NCI-H748 treated with DMSO at 0.1 percent for 48 hours (cell line): ENCODE measurements at regions not wholly inside any gene's neighbourhood (a gene's known extent, or its start where the extent isn't known, plus 50 kb on each side); places are given as distances from the start of the nearest gene placed in this dataset.
A peak's percentile ranks its signal among the peaks of the same experiment; 100 is the strongest.
"Not testable (repeated sequence)": the region's sequence is repeated elsewhere in the genome, so short reads cannot be mapped to it uniquely, and the experiment has no call there.

ENCODE experiments used
- DNase-seq: peaks from one replicate; lab custom pipeline; 2025; lab: John Stamatoyannopoulos, UW

DNA sequence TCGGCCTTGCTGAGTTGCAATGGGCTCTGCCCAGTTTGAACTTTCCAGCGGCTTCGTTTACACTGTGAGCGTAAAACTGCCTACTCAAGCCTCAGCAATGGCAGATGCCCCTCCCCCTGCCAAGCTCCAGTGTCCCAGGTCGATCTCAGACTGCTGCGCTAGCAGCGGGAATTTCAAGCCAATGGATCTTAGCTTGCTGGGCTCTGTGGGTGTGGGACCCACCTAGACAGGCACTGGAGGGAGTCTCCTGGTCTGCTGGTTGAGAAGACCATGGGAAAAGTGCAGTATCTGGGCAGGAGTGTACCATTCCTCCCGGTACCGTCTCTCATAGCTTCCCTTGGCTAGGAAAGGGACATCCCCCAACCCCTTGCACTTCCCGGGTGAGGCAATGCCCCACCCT is 88.2 kb downstream of the KLHL28 start:
- no peak for DNase-seq

DNA sequence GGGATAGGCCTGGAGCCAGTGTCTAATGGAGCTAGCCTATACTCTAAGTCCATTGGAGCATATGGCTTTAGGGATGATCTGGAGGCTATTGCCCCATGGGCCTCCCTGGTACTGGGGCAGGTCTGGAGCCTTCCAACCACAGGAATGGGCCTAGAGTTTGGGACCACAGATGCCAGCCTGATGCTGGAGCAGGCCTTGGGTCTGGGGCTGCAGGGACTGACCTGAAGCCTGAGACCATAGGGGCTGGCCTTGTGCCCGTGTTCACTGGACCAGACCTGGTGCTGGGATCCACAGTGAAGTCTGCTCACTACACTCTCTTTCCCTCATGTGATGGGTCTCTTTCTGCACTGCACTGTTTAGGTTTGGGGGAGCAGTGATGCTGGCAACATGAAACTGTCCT is 95.0 kb downstream of the KLHL28 start:
- no peak for DNase-seq

DNA sequence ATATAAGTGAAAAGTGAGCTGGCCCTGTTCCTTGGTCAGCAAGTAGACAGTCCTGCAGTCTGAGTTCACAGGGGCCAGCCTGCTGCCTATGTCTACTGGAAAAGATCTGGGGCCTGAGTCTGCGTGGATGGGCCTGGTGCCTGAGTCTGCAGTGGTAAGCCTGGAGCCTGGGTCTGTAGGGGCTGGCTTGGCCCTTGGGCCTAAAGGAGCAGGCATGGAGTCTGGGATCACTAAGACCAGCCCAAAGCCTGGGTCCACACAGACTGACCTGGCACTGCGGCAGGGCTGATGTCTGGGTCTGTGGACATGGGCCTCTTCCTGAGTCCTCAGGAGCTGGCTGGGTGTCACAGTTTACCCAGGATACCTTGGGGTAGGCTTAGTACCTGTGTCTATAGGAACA is 95.4 kb downstream of the KLHL28 start:
- no peak for DNase-seq

DNA sequence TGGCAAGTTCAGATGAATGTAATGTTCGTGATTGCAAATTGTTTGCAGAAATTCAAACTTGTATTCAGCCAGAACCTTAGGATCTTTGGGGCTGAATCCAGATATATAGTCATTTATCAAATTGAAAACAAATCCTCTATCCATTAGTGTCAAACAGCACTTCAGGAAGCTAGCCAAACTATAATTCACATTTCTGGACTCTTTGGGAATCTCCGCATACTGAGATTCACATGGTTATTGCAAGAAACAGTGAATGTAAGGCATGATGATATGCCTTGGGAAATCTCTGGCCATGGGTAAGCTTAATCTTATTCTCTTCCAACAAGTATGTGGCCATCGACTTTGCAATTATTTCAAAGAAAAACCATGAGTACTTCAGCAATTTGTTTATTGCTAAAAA is 98.5 kb downstream of the KLHL28 start:
- DNase-seq: no peak

DNA sequence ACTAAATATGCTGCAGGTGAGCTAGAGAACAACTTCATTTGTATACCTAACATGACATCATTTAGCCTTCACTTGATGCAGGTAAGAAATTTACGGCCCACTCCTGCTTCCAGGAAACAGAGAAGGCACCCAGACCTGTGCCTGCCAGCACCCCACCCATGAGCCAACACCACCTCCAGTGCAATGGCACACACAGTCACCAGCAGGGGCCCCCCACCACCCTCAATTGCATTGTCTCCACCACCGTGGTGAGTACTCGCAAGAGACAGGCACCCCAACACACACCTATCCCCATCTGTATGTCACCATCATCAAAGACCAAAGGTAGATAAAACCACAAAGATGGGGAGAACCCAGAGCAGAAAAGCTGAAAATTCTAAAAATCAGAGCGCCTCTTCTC is 107.6 kb downstream of the KLHL28 start:
- no peak for DNase-seq

DNA sequence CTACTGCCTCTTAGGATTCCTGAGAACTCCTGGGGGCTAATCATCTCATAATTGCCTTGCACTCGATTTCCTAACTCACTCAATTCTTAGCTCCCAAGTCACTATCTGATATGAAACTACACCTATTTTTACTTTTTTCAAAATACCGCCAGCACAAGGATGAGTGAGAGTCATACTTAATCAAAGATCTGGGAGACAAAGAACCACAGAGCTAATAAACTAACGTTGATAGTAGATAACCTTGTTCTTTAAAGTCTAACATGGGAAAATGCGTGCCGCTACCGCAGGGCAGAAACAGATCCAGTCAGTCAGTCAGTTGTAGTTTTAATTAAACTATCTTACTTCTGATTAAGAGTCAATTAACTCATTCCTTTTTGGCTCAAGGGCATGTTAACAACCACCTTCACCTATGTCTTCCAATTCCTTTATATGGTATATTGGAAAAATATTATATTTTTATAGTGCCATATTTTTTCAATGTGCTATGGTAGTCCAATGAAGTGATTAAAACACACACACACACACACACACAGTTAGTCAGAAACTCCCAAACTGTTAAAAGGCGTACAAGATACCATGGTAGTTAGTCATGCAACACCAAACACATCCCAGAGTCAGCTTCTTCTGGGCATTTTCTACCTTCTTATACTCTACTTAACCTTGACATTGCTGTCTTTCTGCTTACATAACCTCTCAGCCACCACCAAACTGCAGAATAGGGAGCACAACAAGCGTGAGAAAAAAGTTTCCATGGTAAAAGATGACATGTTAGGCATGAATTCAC is 114.0 kb downstream of the KLHL28 start:
- DNase-seq: no peak

DNA sequence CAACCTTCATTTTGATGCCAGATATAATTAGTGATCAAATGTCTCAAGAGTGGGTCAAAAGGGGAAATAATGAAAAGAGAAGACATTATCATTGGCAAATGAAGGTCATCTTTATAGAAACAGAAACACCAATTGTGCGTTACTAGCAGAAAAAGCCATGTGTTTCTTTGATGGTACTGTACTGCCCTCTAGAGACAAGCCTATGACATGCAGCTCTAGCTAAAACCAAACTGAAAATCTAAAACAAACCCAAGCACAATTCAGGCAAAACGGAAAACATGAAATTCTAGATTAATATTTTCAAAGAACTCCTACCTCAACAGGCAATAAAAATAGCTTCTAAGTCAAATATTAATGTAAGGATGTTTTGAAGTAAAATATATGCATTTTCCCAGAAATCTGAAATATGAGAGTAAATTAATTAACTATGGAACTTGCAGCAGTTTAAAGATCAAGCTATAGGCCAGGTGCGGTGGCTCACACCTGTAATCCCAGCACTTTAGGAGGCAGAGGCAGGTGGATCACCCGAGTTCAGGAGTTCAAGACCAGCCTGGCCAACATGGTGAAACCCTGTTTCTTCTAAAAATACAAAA is 115.4 kb downstream of the KLHL28 start:
- peak; percentile 47 for DNase-seq

DNA sequence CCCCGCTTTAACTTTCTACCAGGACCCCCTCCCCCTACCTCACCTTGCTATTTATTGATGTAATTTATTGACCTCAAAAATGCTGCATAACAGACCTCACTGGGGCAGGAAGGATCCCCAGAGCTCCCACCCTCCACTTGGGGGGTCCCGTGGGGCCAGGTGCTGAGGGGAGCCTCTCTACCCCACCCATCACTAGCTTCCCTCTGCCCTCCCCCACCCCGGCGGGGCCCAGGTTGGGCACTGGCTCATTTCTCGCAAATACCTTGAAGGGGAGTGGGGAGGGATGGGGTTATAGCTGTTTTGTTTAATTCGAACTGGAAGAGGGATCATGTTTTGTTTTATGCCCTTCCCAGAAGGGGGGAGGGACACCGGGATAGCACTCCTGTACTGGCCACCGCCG is 125.8 kb downstream of the KLHL28 start:
- not testable (repeated sequence) for DNase-seq

DNA sequence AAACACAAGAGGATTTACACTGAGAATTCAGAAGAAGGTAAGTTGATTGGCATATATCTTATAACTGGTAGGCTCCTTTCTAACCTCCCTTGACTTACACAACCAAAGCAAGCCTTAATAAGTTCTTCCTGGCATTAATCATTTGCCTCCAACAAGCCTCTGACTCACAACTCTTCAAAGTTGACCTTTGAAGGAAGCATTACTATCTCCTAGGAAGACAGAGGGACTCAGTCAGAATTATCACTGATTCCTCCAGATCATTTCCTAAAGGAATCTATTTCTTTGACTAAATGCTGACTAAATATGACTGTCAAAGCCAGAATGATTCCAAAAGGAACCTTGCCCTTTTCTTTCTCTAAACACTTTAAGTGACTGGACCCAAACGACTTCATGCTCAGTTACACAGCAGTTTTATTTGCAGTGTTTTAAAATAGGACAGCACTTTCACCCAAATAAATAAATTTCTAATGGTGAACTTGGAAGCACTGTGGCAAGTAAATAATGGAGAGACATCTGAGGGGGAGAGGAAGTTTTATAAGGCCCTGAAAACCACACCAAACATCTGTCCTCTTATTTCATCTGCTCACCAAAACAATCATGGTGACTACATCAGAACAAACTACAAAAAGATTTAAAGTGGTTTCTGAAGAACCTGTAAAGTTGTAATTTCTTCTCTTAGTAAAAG is 128.2 kb downstream of the KLHL28 start:
- DNase-seq: no peak

DNA sequence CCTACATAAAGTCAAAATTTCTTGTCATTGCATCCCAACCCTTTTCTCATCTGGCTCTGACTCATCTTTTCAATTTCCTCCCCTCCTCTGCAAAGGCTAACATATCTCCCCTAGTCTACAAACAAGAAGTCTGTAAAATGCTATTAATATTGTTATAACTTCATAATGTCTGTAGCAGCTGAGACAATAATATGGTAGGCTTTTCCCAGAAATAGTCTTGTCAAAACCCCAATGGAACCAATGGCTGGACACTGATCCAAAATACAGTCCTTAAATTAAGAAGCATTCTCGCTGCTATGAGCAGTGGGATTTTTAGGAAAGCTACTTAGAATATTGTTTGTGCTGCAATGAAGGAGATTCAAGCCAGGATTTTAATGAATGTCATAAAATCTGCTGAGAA is 131.4 kb downstream of the KLHL28 start:
- no peak for DNase-seq

DNA sequence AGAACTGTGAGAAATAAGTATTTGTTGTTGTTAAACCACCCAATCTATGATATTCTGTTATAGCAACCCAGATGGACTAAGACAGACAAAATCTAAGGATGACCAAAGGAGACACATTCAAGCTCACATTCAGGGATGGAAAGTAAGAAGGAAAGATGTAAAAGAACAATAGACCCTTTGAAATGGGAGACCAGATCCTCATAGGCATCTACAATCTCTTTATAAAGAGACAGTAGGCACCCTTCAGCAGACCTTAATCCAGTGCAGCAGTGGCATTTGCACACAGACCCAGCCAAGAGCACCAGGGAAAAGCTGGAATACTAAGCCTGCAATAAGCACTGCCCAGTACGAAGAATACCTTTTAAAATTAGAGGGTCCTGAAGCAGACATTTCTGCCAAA is 132.7 kb downstream of the KLHL28 start:
- no peak for DNase-seq

DNA sequence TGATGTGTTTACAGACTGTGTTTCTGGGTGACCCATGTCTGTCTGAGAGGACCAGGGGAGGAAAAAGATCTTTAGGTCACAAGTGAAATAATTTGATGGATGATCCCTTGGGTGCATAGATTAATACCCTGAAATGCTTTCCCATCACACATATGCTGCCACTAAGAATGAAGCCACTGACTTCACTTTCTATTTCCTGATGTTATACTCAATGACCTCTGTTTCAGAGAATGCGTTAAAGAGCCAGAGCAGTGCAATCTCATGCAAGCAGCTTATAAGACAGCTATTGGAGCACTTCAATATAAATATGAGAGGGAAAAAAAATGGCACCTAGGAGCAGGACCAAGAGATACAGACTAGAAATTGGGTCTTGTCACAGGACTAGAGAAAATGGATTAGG is 133.7 kb downstream of the KLHL28 start:
- no peak for DNase-seq

DNA sequence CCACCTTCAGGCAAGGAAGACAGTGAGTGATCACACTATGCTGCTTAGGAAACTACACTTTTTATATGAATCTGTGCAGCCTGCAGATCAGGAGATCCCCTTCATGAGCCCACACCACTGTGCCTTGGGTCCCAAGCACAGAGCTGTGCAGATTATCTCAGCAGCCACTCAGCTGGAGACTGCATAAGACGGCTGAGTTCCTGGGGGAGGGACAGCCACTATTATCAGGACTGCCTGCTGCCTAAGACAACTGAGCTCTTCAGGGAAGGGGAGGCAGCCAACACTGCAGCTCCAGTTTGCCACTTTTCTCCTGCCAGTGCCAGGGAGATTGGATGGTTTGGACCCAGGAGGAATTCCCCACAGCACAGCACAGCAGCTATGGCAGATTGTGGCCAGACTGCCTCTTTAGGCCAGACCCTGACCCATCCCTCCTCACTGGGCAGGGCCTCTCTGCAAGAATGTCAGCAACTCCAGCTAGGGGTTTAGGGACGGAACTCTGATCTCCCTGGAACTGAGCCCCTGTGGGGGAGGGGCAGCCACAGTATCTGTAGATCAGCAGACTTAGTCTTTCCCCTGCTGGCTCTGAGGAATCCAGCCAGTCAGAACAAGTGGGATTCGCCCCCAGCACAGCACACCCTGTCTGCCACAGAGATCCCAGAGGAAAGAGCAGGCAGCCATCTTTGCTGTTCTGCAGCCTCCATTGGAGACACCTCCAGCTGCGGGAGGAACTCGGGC is 141.3 kb downstream of the KLHL28 start:
- DNase-seq: no peak

DNA sequence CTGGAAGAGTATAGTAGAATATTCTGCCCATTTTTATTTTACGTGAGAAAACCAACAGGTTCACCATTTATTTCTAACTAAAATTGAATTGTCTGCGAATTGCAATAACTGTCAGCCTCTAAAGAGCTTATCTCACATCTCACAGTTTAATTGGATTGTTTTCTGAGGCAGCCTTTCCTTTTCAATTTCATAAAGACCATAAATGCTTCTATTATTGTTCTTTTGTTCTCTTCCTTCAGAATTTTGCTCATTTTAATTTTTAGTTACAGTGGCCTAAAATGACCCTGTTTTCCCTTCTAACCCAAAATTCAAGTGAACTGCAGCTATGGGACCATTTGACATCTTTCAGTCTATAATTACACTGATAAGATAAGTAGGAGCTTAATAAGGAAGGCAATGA is 147.6 kb downstream of the KLHL28 start:
- DNase-seq: no peak

DNA sequence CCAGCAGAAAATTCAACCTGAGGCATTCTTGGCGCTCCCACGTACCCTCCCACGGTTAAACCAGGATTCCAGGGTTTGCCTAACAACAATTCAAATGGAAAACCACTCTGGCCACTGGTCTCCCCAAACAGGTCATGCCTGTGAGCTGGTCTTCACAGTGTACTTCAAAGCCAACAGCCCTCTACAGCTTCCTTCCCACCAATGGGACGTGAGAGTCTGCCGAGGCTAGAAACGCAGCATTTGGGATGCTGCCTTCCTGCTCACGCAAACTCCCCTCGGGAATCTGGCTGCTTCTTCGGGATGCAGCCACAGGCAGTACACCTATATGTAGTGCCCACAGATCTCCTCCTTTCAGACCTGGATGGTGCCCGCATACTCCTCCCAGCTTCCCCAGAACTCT is 149.1 kb downstream of the KLHL28 start:
- DNase-seq: no peak

DNA sequence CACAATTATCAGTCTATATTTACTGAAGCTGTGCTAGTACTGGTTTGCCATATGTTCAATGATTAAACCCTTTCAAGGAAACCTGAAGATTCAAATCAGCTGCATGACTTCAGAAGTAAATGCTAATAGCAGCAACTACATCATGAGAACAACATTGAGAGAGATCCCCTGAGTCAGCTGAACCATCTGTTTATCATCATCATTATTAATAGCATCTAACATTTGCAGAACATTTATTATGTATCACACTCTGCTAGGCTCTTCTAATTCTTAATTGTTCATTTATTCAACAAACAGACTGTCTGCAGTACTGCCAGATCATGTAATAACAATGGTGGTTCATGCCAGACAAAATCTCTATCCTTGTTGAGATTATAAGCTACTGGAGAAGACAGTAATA is 157.4 kb downstream of the KLHL28 start:
- DNase-seq: no peak

DNA sequence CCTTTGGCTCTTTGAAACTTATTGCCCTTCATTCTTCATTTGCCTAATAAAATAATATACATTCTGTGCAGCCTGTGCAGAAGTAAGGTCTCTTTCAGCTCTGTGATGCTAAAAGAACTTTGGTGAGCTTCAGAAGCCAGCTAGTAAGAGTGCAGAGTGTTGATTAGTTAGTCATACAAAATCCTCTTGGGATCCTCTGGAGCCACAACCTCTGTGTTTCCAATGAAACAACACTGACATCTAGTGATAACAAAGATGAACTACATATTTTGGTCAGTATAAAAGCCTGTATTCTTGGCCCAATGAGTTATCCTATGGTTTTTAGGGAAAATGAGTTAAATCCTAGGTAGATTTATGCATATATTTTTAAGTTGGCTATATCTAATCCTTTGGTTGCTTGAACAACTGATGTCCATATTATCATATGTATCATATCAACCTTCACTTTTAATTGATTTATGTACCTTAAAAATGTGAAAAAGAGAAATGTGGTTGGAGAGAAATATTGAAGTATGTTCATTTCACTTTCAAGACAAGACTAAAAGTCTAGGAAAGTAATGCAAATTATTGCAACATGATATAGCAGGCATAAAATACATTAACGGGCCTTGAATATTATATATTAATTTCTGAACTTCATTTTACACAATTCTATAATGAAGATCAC is 158.4 kb downstream of the KLHL28 start:
- DNase-seq: peak; percentile 83

DNA sequence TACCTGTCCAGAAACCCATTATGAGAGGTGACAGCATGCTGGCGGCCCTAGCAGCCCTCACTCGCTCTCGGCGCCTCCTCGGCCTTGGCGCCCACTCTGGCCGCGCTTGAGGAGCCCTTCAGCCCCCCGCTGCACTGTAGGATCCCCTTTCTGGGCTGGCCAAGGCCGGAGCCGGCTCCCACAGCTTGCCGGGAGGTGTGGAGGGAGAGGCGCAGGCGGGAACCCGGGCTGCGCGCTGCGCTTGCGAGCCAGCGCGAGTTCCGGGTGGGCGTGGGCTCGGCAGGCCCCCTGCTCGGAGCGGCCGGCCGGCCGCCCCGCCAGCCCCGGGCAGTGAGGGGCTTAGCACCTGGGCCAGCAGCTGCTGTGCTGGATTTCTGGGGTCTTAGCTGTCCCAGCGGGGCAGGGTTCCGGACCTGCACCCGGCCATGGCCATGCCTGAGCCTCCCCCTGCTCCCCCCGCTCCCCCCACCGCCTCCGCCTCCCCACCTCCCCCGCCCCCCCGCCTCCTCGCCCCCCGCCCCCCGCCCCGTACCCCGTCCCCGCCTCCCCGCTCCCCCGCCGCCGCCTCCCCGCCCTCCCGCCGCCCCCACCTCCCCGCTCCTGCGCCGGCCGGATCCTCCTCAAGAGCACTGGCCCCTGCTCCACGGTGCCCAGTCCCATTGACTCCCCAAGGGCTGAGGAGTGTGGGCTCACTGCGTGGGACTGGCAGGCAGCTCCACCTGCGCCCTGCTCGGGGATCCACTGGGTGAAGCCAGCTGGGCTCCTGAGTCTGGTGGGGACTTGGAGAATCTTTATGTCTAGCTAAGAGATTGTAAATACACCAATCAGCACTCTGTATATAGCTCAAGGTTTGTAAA is 163.1 kb downstream of the KLHL28 start:
- no peak for DNase-seq

DNA sequence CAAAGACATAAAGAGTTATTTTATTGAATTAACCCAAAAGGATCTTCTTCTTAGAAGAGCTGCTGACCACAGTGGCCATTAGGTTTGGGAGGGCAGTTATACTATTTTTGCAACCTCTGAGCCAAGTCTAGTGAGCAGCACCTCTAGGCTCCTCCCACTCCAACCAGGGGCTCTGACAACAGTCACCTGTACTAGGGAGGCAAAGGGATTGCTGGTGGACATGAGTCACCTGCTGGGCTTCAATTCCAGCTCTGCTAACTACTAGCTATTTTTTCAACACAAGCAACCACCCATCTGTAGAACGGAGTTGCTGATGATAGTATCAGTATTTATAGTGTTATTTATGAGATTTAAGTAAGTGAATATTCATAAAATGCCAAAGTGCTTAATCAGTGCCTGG is 166.0 kb downstream of the KLHL28 start:
- DNase-seq: no peak

DNA sequence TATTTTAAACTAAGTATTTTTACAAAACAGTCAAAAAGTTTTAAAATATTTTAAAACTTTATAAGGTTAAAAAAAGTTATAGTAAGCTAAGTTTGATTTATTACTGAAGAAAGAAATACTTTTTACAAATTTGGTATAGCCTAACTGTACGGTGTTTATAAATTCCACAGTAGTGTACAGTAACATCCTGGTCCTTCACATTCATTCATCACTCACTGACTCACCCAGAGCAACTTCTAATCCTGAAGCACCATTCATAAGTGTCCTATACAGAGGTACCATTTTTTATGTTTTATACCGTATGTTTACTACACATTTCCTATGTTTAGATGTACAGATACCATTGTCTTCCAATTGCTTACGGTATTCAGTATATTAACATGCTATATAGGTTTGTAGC is 170.0 kb downstream of the KLHL28 start:
- no peak for DNase-seq

DNA sequence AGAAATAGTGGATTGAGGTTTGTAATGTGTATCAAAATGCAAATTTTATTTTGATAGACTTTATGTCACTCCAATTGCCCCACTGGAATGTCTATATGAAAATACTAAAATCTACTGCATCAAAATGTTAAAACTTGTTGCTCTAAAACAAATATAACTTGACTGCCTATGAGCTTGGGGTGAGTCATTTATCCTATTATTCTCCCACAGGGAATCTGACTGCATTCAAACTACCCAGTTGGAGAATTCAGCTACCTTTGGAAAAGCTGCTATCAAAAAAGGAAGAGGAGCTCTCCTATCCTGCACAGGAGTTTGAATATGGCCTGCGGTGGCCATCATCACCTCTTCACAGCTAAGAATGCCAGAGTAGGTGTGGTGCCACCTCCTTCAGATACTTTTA is 173.1 kb downstream of the KLHL28 start:
- no peak for DNase-seq
